ENCODE measurements at regions not wholly inside any gene's neighbourhood (a gene's known extent, or its start where the extent isn't known, plus 50 kb on each side); places are given as distances from the start of the nearest gene placed in this dataset.

- TF ChIP-seq EZH2 (IDR thresholded peaks at IDR 0.05) (no peak), CTCF (IDR thresholded peaks at IDR 0.05) (no peak)
These were observed 128.9 kb upstream of the SOX5 start for GRCh38 chr12:24078318-24078765.

Measured in neural progenitor cell (in vitro differentiated cells).